Testis (tissue), 2 donors: ENCODE measurements at regions not wholly inside any gene's neighbourhood (a gene's known extent, or its start where the extent isn't known, plus 50 kb on each side); places are given as distances from the start of the nearest gene placed in this dataset.

Experiments
- CTCF ChIP-seq, 3 experiments: fragments of 450-650 bp in 2 of 3; fragments of 200-600 bp in 1 of 3; sonication (generic) in 1 of 3; IDR thresholded peaks; one replicate each; pipeline ENCODE4 v1.5.1; 2016 to 2019; ENCODE audit warnings: antibody characterized with exemption in 3 of 3, mild to moderate bottlenecking in 2 of 3, moderate library complexity in 1 of 3
- POLR2A ChIP-seq: fragments of 450-650 bp; IDR thresholded peaks from one replicate; pipeline ENCODE4 v1.6.1; 2017; ENCODE audit warnings: antibody characterized with exemption, mild to moderate bottlenecking, moderate library complexity

GRCh38 chrX:98568795-98569194 is 1685.1 kb downstream of the RPA4 start:
- TF ChIP-seq CTCF (IDR thresholded peaks at IDR 0.05), result no peak
- TF ChIP-seq POLR2A, result no peak
